AG04449 (cell line): ENCODE measurements at regions not wholly inside any gene's neighbourhood (a gene's known extent, or its start where the extent isn't known, plus 50 kb on each side); places are given as distances from the start of the nearest gene placed in this dataset.

Experiments
- CTCF ChIA-PET: fragments of 350-600 bp; formaldehyde crosslinking; extraction: SDS; loops from one replicate; lab custom pipeline; 2021; ENCODE audit warnings: antibody characterized with exemption; lab: Yijun Ruan, JAX
- POLR2A ChIA-PET: fragments of 400-600, 350-600 bp; formaldehyde crosslinking; extraction: SDS; loops from one replicate; lab custom pipeline; 2020; ENCODE audit warnings: antibody characterized with exemption, inconsistent platforms; lab: Yijun Ruan, JAX
- DNase-seq: peaks from one replicate; pipeline ENCODE4 v3.0.0-alpha.2; 2010; ENCODE audit warnings: low read depth, low spot score
- H3K4me3 ChIP-seq: 2 replicates; pipeline ENCODE4 v1.5.1; 2011; ENCODE audit warnings: low read depth, mild to moderate bottlenecking, control low read depth, low read length
- CTCF ChIP-seq: IDR thresholded peaks from one replicate; pipeline ENCODE4 v1.5.1; 2011; ENCODE audit warnings: mild to moderate bottlenecking, moderate library complexity, low read length, control low read depth, inconsistent platforms; ENCODE audit not compliant: insufficient read depth; ENCODE audit errors: missing control alignments

- H3K4me3 ChIP-seq: no peak overlapping the region
- ChIA-PET POLR2A (interaction anchor here (0.7 to 1.5 kb wide), 3 partner anchors 10 to 53 kb away, joined by 3 to 5 read pairs (median 5); no protein-coding TSS in a partner anchor), CTCF (interaction anchor here (0.8 to 4.6 kb wide), 6 partner anchors 9 to 476 kb away, joined by 3 to 22 read pairs (median 4); no protein-coding TSS in a partner anchor)
- no peak for DNase-seq
- TF ChIP-seq CTCF: no peak
These were observed 54.0 kb downstream of the NCOR2 start for GRCh38 chr12:124513297-124513867.

- DNase-seq: peak; percentile 65
- H3K4me3 ChIP-seq: no peak overlapping the region; the same call in 1 of the 2 replicates
- POLR2A ChIA-PET: interaction anchor here (0.7 to 1.5 kb wide), 4 partner anchors 9 to 114 kb away, joined by 3 to 5 read pairs (median 4); no protein-coding TSS in a partner anchor
- CTCF ChIA-PET: interaction anchor here (0.8 to 4.6 kb wide), 7 partner anchors 8 to 476 kb away, joined by 3 to 22 read pairs (median 3); no protein-coding TSS in a partner anchor
- no peak for TF ChIP-seq CTCF
These were observed 54.6 kb downstream of the NCOR2 start for GRCh38 chr12:124512667-124513296.

- no peak for DNase-seq
- ChIA-PET CTCF (interaction anchor here (0.9 to 2.2 kb wide), 3 partner anchors 11 to 251 kb away, joined by 3 to 5 read pairs (median 5); no protein-coding TSS in a partner anchor), POLR2A (interaction anchor here (1.5 kb wide), 1 partner anchor 55 kb away, joined by 5 read pairs; no protein-coding TSS in a partner anchor)
- no peak overlapping the region for H3K4me3 ChIP-seq
- no peak for TF ChIP-seq CTCF
These were observed 56.0 kb downstream of the NCOR2 start for GRCh38 chr12:124511259-124511985.

GRCh38 chr12:124510301-124510970 is 57.0 kb downstream of the NCOR2 start:
- DNase-seq: no peak
- no peak overlapping the region for H3K4me3 ChIP-seq
- TF ChIP-seq CTCF: no peak
- ChIA-PET CTCF (interaction anchor here (0.9 to 2.2 kb wide), 4 partner anchors 10 to 252 kb away, joined by 3 to 5 read pairs (median 4); no protein-coding TSS in a partner anchor), POLR2A (interaction anchor here (0.8 to 1.9 kb wide), 2 partner anchors 8 to 256 kb away, joined by 3 to 6 read pairs; no protein-coding TSS in a partner anchor)

- H3K4me3 ChIP-seq: no peak overlapping the region; the same call in 1 of the 2 replicates
- no peak for TF ChIP-seq CTCF
- POLR2A ChIA-PET: interaction anchor here (0.6 to 1.9 kb wide), 3 partner anchors 9 to 572 kb away, joined by 3 to 6 read pairs (median 3); no protein-coding TSS in a partner anchor
- CTCF ChIA-PET: interaction anchor here (0.9 to 2.2 kb wide), 4 partner anchors 9 to 256 kb away, joined by 3 to 8 read pairs (median 4); no protein-coding TSS in a partner anchor
- no peak for DNase-seq
These were observed 57.6 kb downstream of the NCOR2 start for GRCh38 chr12:124509676-124510300.
